ENCODE measurements at regions not wholly inside any gene's neighbourhood (a gene's known extent, or its start where the extent isn't known, plus 50 kb on each side); places are given as distances from the start of the nearest gene placed in this dataset.

DNA sequence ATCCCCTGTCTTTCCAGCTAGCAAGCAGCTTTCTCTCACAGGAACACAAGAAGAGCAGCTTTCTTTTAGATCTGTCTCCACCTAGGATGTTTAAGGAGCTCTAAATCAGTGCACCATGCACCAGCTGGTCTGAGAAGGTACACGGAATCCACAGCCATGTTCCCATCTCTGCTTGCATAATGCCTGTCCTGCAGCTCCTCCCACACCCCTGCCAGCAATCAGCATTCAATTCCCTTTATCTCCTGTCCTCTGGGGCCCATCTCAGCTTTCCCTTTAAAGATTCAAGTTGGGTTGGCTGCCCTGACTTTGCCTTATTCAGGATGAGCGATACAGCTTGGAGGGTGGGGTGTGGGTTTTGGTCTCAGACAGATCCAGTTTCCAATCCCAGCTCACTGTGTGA is 826.3 kb downstream of the BCL11B start:
- Histone ChIP-seq H2AFZ (ENCODE audit: low read length) (no peak overlapping the region), H3K4me3 (replicated peaks in 1 of 3; ENCODE audit: insufficient read depth in 1 of 3, low read depth in 2 of 3, low read length in 3 of 3) (no peak overlapping the region), H3K4me1 (ENCODE audit: insufficient read depth, low read length) (no peaks in the 10 kb centered on the region), H3K4me2 (ENCODE audit: low read depth, low read length) (no peak overlapping the region), H3K9ac (ENCODE audit: insufficient read depth, low read depth, low read length) (no peak overlapping the region), H3K9me3 (ENCODE audit: low read length) (peaks cover 57% of the 10 kb centered on the region), H3K79me2 (ENCODE audit: insufficient read depth, low read length) (no peaks in the 10 kb centered on the region), H4K20me1 (ENCODE audit: insufficient read depth, low read length) (no peaks in the 10 kb centered on the region), H3K27me3 (ENCODE audit: control insufficient read depth in 1 of 2, insufficient read depth in 2 of 2, low read length in 2 of 2) (no peaks in the 10 kb centered on the region), H3K36me3 (replicated peaks in 1 of 2; ENCODE audit: control insufficient read depth in 1 of 2, insufficient read depth in 2 of 2, low read length in 2 of 2) (no peaks in the 10 kb centered on the region), H3K27ac (ENCODE audit: extremely low read length, insufficient read depth, low read length) (no peak overlapping the region)
- no TSS peak for BruUV-seq (replicated peaks)
- no peak for TF ChIP-seq IRF2 (CRISPR knock-in tag; IDR thresholded peaks at IDR 0.05)
- TF ChIP-seq, protein P1, sequence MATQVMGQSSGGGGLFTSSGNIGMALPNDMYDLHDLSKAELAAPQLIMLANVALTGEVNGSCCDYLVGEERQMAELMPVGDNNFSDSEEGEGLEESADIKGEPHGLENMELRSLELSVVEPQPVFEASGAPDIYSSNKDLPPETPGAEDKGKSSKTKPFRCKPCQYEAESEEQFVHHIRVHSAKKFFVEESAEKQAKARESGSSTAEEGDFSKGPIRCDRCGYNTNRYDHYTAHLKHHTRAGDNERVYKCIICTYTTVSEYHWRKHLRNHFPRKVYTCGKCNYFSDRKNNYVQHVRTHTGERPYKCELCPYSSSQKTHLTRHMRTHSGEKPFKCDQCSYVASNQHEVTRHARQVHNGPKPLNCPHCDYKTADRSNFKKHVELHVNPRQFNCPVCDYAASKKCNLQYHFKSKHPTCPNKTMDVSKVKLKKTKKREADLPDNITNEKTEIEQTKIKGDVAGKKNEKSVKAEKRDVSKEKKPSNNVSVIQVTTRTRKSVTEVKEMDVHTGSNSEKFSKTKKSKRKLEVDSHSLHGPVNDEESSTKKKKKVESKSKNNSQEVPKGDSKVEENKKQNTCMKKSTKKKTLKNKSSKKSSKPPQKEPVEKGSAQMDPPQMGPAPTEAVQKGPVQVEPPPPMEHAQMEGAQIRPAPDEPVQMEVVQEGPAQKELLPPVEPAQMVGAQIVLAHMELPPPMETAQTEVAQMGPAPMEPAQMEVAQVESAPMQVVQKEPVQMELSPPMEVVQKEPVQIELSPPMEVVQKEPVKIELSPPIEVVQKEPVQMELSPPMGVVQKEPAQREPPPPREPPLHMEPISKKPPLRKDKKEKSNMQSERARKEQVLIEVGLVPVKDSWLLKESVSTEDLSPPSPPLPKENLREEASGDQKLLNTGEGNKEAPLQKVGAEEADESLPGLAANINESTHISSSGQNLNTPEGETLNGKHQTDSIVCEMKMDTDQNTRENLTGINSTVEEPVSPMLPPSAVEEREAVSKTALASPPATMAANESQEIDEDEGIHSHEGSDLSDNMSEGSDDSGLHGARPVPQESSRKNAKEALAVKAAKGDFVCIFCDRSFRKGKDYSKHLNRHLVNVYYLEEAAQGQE (IDR thresholded peaks at IDR 0.05; ENCODE audit: borderline replicate concordance in 1 of 2, low read depth in 1 of 2, low read length in 2 of 2), result no peak
- no peak for TF ChIP-seq SMYD3 (CRISPR knock-in tag; IDR thresholded peaks at IDR 0.05)
- no peak for TF ChIP-seq KAT7 (CRISPR knock-in tag; IDR thresholded peaks at IDR 0.05; ENCODE audit: borderline replicate concordance)
- no peak for TF ChIP-seq ZNF841 (CRISPR knock-in tag; IDR thresholded peaks at IDR 0.05; ENCODE audit: borderline replicate concordance)
- no peak for TF ChIP-seq CREBL2 (CRISPR knock-in tag; IDR thresholded peaks at IDR 0.05; ENCODE audit: borderline replicate concordance)
- no peak for TF ChIP-seq SNRNP70 (IDR thresholded peaks at IDR 0.05; ENCODE audit: low read depth, low read length)
- TF ChIP-seq PHF21A (CRISPR knock-in tag; IDR thresholded peaks at IDR 0.05), result no peak
- no peak for TF ChIP-seq EHMT2 (IDR thresholded peaks at IDR 0.05; ENCODE audit: borderline replicate concordance, low read depth, low read length)
- TF ChIP-seq ZNF558 (CRISPR knock-in tag; IDR thresholded peaks at IDR 0.05; ENCODE audit: borderline replicate concordance), result no peak
- in situ Hi-C loops (cut with HindIII; ENCODE audit: extremely low pct_ligation_motif_present, low pct_unique_long_range_greater_than_20kb), result no loop called here
- ATAC-seq (no peak), FAIRE-seq (no peak), DNase-seq (ENCODE audit: low spot score) (no peak)
- CTCF ChIA-PET (ENCODE audit: low intra/inter-chr PET ratio, low total read pairs), result no interaction called here
- 11% methylated on average over 2 of the region's 2 CpGs for WGBS (ENCODE audit: low lambda C conversion rate)
- intact Hi-C loops (cut with micrococcal nuclease; ENCODE audit: unreplicated experiment), result no loop called here
- POLR2A ChIA-PET, result no interaction called here

Data from HepG2 (cell line).